Transverse colon (tissue), 4 donors: ENCODE measurements at regions not wholly inside any gene's neighbourhood (a gene's known extent, or its start where the extent isn't known, plus 50 kb on each side); places are given as distances from the start of the nearest gene placed in this dataset.
A peak's percentile ranks its signal among the peaks of the same experiment; 100 is the strongest.

Experiments used
- CTCF ChIP-seq, 5 experiments: fragments of 200-600 bp in 3 of 5; fragments of 450-650 bp in 2 of 5; sonication (generic) in 3 of 5; IDR thresholded peaks; 1 replicate in 2 of 5; 2 replicates in 3 of 5; pipeline ENCODE4 v1.5.1; 2016 to 2017; ENCODE audit warnings: antibody characterized with exemption in 5 of 5, inconsistent platforms in 3 of 5, mild to moderate bottlenecking in 2 of 5, moderate library complexity in 1 of 5
- POLR2A ChIP-seq: fragments of 450-650 bp; IDR thresholded peaks from one replicate; pipeline ENCODE4 v1.6.1; 2016; ENCODE audit warnings: antibody characterized with exemption, mild to moderate bottlenecking, moderate library complexity
- POLR2AphosphoS5 ChIP-seq, 3 donors: sonication (generic); formaldehyde crosslinking; IDR thresholded peaks; one replicate each; pipeline ENCODE4 v1.6.1; 2016; ENCODE audit warnings: antibody characterized with exemption in 3 of 3

GRCh38 chrX:104318330-104319009, 63.7 kb upstream of the ESX1 start:
- TF ChIP-seq CTCF (IDR thresholded peaks at IDR 0.05) (no peak), POLR2AphosphoS5 (IDR thresholded peaks at IDR 0.05) (peak in 1 of 3 donors; percentile 19), POLR2A (no peak)
